ENCODE measurements at regions not wholly inside any gene's neighbourhood (a gene's known extent, or its start where the extent isn't known, plus 50 kb on each side); places are given as distances from the start of the nearest gene placed in this dataset.

GRCh38 chr10:4707221-4707620 is 118.8 kb upstream of the AKR1E2 start:
- H4K20me1 ChIP-seq (ENCODE audit: insufficient read depth, poor library complexity, severe bottlenecking), result no peaks in the 10 kb centered on the region
- H3K4me3 ChIP-seq, result no peak overlapping the region
- no peak for DNase-seq (ENCODE audit: low spot score)
- H3K9me2 ChIP-seq (replicated peaks; ENCODE audit: insufficient read depth), result no peaks in the 10 kb centered on the region
- H3K4me2 ChIP-seq, result no peak overlapping the region
- no peak overlapping the region for H2AFZ ChIP-seq
- H3K36me3 ChIP-seq (replicated peaks; ENCODE audit: insufficient read depth, low read depth), result no peaks in the 10 kb centered on the region
- no peak for TF ChIP-seq EZH2 (IDR thresholded peaks at IDR 0.05; ENCODE audit: borderline replicate concordance)
- no peak for TF ChIP-seq CTCF (IDR thresholded peaks at IDR 0.05; ENCODE audit: poor library complexity)
- no peak for TF ChIP-seq EZH2phosphoT487 (IDR thresholded peaks at IDR 0.05; ENCODE audit: low read depth, severe bottlenecking, unreplicated experiment)
- no peak overlapping the region for H3K27ac ChIP-seq
- H3K4me1 ChIP-seq (ENCODE audit: insufficient read depth), result no peaks in the 10 kb centered on the region
- no peaks in the 10 kb centered on the region for H3K9me3 ChIP-seq (ENCODE audit: low read depth)
- H3K79me2 ChIP-seq, result no peaks in the 10 kb centered on the region
- 60% methylated on average over 2 of the region's 2 CpGs for WGBS (ENCODE audit: low lambda C conversion rate, missing lambda C conversion rate)
- no peaks in the 10 kb centered on the region for H3K27me3 ChIP-seq

GRCh38 chr10:4704034-4704545 is 121.9 kb upstream of the AKR1E2 start:
- H3K4me1 ChIP-seq (ENCODE audit: insufficient read depth), result no peaks in the 10 kb centered on the region
- H3K27ac ChIP-seq, result no peak overlapping the region
- H4K20me1 ChIP-seq (ENCODE audit: insufficient read depth, poor library complexity, severe bottlenecking), result no peaks in the 10 kb centered on the region
- H2AFZ ChIP-seq, result no peak overlapping the region
- TF ChIP-seq CTCF (IDR thresholded peaks at IDR 0.05; ENCODE audit: poor library complexity) (no peak), EZH2 (IDR thresholded peaks at IDR 0.05; ENCODE audit: borderline replicate concordance) (no peak), EZH2phosphoT487 (IDR thresholded peaks at IDR 0.05; ENCODE audit: low read depth, severe bottlenecking, unreplicated experiment) (no peak)
- H3K9me2 ChIP-seq (replicated peaks; ENCODE audit: insufficient read depth), result no peaks in the 10 kb centered on the region
- H3K79me2 ChIP-seq, result no peaks in the 10 kb centered on the region
- H3K9me3 ChIP-seq (ENCODE audit: low read depth), result no peaks in the 10 kb centered on the region
- WGBS (ENCODE audit: low lambda C conversion rate, missing lambda C conversion rate), result 41% methylated on average over 2 of the region's 2 CpGs
- no peaks in the 10 kb centered on the region for H3K27me3 ChIP-seq
- DNase-seq (ENCODE audit: low spot score), result peak; percentile 15
- H3K4me2 ChIP-seq, result no peak overlapping the region
- no peak overlapping the region for H3K4me3 ChIP-seq
- H3K36me3 ChIP-seq (replicated peaks; ENCODE audit: insufficient read depth, low read depth), result no peaks in the 10 kb centered on the region

DNA sequence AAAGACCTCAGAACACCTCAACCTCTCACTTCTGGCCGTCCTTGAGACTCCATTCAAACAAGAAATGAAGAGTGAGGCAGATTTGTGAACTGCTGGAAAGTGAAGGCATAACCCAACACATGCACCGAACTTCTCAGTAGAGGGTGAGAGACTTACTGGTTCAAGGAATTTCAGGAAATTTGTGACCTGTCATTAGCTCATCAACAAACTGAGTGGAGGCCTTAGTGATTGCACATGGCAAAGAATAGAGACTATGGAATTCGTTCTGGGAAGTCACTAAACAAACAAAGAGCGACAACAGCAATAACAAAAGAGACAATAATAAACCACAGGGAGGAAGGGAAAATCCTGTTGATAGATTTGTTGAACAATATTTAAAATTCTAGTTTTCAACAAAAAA is 125.0 kb upstream of the AKR1E2 start:
- H3K9me3 ChIP-seq (ENCODE audit: low read depth), result no peaks in the 10 kb centered on the region
- TF ChIP-seq EZH2 (IDR thresholded peaks at IDR 0.05; ENCODE audit: borderline replicate concordance) (no peak), EZH2phosphoT487 (IDR thresholded peaks at IDR 0.05; ENCODE audit: low read depth, severe bottlenecking, unreplicated experiment) (no peak), CTCF (IDR thresholded peaks at IDR 0.05; ENCODE audit: poor library complexity) (no peak)
- H4K20me1 ChIP-seq (ENCODE audit: insufficient read depth, poor library complexity, severe bottlenecking), result no peaks in the 10 kb centered on the region
- WGBS (ENCODE audit: low lambda C conversion rate, missing lambda C conversion rate), result 81% methylated on average over 4 of the region's 4 CpGs
- no peak for DNase-seq (ENCODE audit: low spot score)
- no peak overlapping the region for H3K4me2 ChIP-seq
- H3K9me2 ChIP-seq (replicated peaks; ENCODE audit: insufficient read depth), result no peaks in the 10 kb centered on the region
- H3K79me2 ChIP-seq, result no peaks in the 10 kb centered on the region
- H3K27ac ChIP-seq, result no peak overlapping the region
- H3K4me3 ChIP-seq, result no peak overlapping the region
- H3K4me1 ChIP-seq (ENCODE audit: insufficient read depth), result no peaks in the 10 kb centered on the region
- no peaks in the 10 kb centered on the region for H3K36me3 ChIP-seq (replicated peaks; ENCODE audit: insufficient read depth, low read depth)
- H2AFZ ChIP-seq, result no peak overlapping the region
- H3K27me3 ChIP-seq, result no peaks in the 10 kb centered on the region
